Activated naive CD8-positive, alpha-beta T cell (primary cell): ENCODE measurements at regions not wholly inside any gene's neighbourhood (a gene's known extent, or its start where the extent isn't known, plus 50 kb on each side); places are given as distances from the start of the nearest gene placed in this dataset.

Experiments
- H3K27ac Mint-ChIP-seq: one replicate; pipeline ENCODE4 v1.8.0; 2021; ENCODE audit warnings: mixed read lengths
- H3K27me3 Mint-ChIP-seq: one replicate; pipeline ENCODE4 v1.8.0; 2021; ENCODE audit warnings: mixed read lengths
- H3K36me3 Mint-ChIP-seq: one replicate; pipeline ENCODE4 v1.8.0; 2021; ENCODE audit warnings: mixed read lengths
- H3K4me1 Mint-ChIP-seq: one replicate; pipeline ENCODE4 v1.8.0; 2021; ENCODE audit warnings: low read depth, mixed read lengths
- H3K4me3 Mint-ChIP-seq: one replicate; pipeline ENCODE4 v1.8.0; 2021; ENCODE audit warnings: mild to moderate bottlenecking, mixed read lengths
- H3K9me3 Mint-ChIP-seq: one replicate; pipeline ENCODE4 v1.8.0; 2021; ENCODE audit warnings: low read depth, mixed read lengths

GRCh38 chr4:170672381-170672965, 582.7 kb upstream of the AADAT start:
- Mint-ChIP-seq H3K4me1 (no peaks in the 10 kb centered on the region), H3K9me3 (peaks cover 6% of the 10 kb centered on the region), H3K36me3 (no peaks in the 10 kb centered on the region), H3K27me3 (no peaks in the 10 kb centered on the region), H3K4me3 (no peak overlapping the region), H3K27ac (no peak overlapping the region)

DNA sequence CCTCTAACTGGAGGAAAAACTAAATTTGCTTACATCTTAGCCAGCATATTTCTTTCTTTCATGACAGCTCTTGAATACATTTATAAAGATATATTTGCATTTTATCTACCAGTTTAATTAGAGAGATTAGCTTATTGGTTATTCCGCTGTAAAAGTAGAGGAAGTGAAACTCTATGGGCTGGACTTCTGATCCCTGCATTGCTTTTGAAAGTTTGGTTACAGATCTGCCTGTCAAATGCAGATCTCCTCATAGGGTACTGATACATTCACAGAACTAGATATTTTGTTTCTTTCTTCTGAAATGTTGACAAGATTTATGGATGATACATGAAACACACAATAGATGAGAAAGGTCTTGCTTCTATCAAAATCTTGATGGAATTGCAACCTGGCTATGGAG, 581.4 kb upstream of the AADAT start:
- Mint-ChIP-seq H3K9me3 (peaks cover 6% of the 10 kb centered on the region), H3K27ac (no peak overlapping the region), H3K4me3 (no peak overlapping the region), H3K4me1 (no peaks in the 10 kb centered on the region), H3K36me3 (no peaks in the 10 kb centered on the region), H3K27me3 (no peaks in the 10 kb centered on the region)

DNA sequence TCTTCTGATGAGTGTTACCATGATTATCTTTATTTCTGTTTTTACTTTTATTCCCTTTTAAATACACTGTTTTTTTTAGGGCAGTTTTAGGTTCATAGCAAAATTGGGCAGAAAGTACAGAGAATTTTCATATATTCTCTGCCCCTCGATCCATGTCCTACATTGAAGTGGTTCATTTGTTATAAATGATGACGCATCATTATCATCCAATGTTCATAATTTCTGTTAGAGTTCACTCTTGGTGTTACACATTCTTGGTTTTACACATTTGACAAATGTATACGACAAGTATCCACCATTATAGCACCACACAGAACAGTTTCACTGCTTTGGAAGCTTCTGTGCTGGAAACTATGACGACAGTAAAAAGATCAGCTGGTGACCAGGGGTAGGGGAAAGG, 578.1 kb upstream of the AADAT start:
- no peak overlapping the region for H3K4me3 Mint-ChIP-seq
- H3K36me3 Mint-ChIP-seq, result no peaks in the 10 kb centered on the region
- no peaks in the 10 kb centered on the region for H3K4me1 Mint-ChIP-seq
- H3K9me3 Mint-ChIP-seq, result no peaks in the 10 kb centered on the region
- H3K27ac Mint-ChIP-seq, result no peak overlapping the region
- H3K27me3 Mint-ChIP-seq, result no peaks in the 10 kb centered on the region

- H3K9me3 Mint-ChIP-seq, result no peaks in the 10 kb centered on the region
- H3K27me3 Mint-ChIP-seq, result no peaks in the 10 kb centered on the region
- H3K36me3 Mint-ChIP-seq, result no peaks in the 10 kb centered on the region
- no peak overlapping the region for H3K4me3 Mint-ChIP-seq
- H3K4me1 Mint-ChIP-seq, result no peaks in the 10 kb centered on the region
- no peak overlapping the region for H3K27ac Mint-ChIP-seq
These were observed 577.2 kb upstream of the AADAT start for GRCh38 chr4:170666909-170667308.

DNA sequence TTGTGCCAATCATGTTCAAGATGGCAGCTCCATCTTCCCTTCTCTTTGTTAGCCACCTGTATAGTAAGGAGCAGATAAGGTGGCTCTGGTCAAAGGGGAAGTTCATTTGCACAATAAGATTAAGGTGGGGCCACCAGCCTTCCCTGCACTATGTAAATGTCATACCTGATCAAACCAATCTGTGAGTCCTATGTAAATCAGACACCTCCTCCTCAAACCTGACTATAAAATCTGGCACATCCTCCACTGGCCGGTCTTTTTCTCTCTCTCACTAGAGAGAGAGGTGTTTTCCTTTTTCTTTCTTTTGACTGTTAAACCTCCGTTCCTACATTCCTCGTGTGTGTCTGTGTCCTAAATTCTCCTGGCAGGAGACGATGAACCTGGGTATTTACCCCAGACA, 572.5 kb upstream of the AADAT start:
- Mint-ChIP-seq H3K9me3 (no peaks in the 10 kb centered on the region), H3K4me3 (no peak overlapping the region), H3K4me1 (no peaks in the 10 kb centered on the region), H3K27ac (no peak overlapping the region), H3K36me3 (no peaks in the 10 kb centered on the region), H3K27me3 (no peaks in the 10 kb centered on the region)

GRCh38 chr4:170657761-170658160, 568.0 kb upstream of the AADAT start:
- Mint-ChIP-seq H3K4me3 (no peak overlapping the region), H3K9me3 (peaks cover 10% of the 10 kb centered on the region), H3K27ac (no peak overlapping the region), H3K4me1 (no peaks in the 10 kb centered on the region), H3K36me3 (no peaks in the 10 kb centered on the region), H3K27me3 (no peaks in the 10 kb centered on the region)

DNA sequence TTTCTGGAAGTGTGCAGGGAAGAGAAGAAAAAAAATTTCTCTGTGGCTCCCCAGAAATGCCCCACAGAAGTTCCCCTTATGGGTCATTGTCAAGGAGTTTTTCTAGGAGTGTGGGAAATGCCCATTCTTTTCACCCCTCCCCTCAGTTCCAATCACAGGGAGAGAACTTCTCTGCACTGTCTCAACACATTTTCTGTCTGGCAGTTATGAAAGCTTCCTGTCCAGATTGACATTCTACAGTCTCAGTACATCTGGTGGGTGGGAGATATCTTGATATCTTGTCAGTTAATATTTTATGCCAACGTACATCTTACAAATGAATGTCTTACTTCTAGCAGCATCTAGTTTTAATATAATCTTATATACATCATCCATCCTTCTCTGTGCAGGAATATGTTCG, 566.8 kb upstream of the AADAT start:
- Mint-ChIP-seq H3K4me1 (no peaks in the 10 kb centered on the region), H3K27me3 (no peaks in the 10 kb centered on the region)

GRCh38 chr4:170652571-170652970, 562.8 kb upstream of the AADAT start:
- H3K27me3 Mint-ChIP-seq, result no peaks in the 10 kb centered on the region
- no peak overlapping the region for H3K27ac Mint-ChIP-seq
- H3K36me3 Mint-ChIP-seq, result no peaks in the 10 kb centered on the region
- H3K9me3 Mint-ChIP-seq, result peaks cover 13% of the 10 kb centered on the region
- no peaks in the 10 kb centered on the region for H3K4me1 Mint-ChIP-seq
- no peak overlapping the region for H3K4me3 Mint-ChIP-seq

More for the DNA sequence above, 566.8 kb upstream of the AADAT start:
- H3K4me3 Mint-ChIP-seq, result no peak overlapping the region
- peaks cover 13% of the 10 kb centered on the region for H3K9me3 Mint-ChIP-seq
- H3K27ac Mint-ChIP-seq, result no peak overlapping the region
- H3K36me3 Mint-ChIP-seq, result no peaks in the 10 kb centered on the region

- Mint-ChIP-seq H3K27me3 (no peaks in the 10 kb centered on the region), H3K27ac (no peak overlapping the region), H3K4me3 (no peak overlapping the region), H3K36me3 (no peaks in the 10 kb centered on the region), H3K9me3 (peaks cover 13% of the 10 kb centered on the region), H3K4me1 (no peaks in the 10 kb centered on the region)
These were observed 562.0 kb upstream of the AADAT start for GRCh38 chr4:170651786-170652185.

- no peak overlapping the region for H3K4me3 Mint-ChIP-seq
- no peak overlapping the region for H3K27ac Mint-ChIP-seq
- peaks cover 31% of the 10 kb centered on the region for H3K9me3 Mint-ChIP-seq
- H3K27me3 Mint-ChIP-seq, result no peaks in the 10 kb centered on the region
- H3K4me1 Mint-ChIP-seq, result no peaks in the 10 kb centered on the region
- H3K36me3 Mint-ChIP-seq, result no peaks in the 10 kb centered on the region
These were observed 537.7 kb upstream of the AADAT start for GRCh38 chr4:170627418-170627817.

DNA sequence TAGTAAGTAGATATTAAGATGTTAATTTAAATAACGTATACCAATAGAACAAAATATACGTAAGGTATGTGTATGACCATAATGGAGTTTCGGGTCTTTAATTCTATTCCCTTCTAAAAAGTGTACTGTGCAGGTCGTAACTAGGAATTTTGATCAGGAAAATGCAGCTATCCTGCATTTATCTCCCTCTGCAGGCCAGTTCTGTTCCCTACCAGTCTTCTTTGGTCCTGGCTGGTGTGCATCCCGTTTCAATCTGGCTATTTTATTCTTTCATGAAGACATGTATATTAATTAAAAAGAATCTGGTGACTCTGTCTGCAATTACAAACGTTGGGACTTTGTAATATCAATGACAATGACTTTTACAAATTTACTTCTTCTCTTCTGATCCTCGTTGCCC, 534.1 kb upstream of the AADAT start:
- no peaks in the 10 kb centered on the region for H3K4me1 Mint-ChIP-seq
- H3K4me3 Mint-ChIP-seq, result no peak overlapping the region
- H3K9me3 Mint-ChIP-seq, result peaks cover 9% of the 10 kb centered on the region
- H3K27me3 Mint-ChIP-seq, result no peaks in the 10 kb centered on the region
- no peaks in the 10 kb centered on the region for H3K36me3 Mint-ChIP-seq
- no peak overlapping the region for H3K27ac Mint-ChIP-seq

DNA sequence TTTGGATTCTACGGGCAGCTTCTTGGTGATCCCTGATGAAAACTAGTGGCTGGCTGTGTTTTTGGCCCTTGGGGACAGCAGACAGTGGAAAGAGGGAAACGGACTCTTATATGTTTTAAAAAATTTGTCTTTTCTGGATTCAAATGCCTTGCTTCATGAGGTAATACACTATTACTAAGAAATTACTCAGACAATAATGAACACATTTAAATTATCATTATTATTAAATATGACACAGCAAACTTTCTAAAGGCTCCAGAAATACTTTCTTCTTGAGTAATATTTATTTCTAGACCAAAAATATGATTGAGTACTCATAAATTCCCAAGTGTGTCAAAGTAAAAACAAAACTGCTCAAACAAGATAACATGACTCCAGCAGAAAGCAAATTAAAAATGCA, 520.7 kb upstream of the AADAT start:
- Mint-ChIP-seq H3K4me3 (no peak overlapping the region), H3K27ac (no peak overlapping the region), H3K27me3 (no peaks in the 10 kb centered on the region), H3K4me1 (no peaks in the 10 kb centered on the region), H3K36me3 (no peaks in the 10 kb centered on the region), H3K9me3 (peaks cover under 1% of the 10 kb centered on the region)

GRCh38 chr4:170599894-170600293, 510.1 kb upstream of the AADAT start:
- Mint-ChIP-seq H3K4me3 (no peak overlapping the region), H3K36me3 (no peaks in the 10 kb centered on the region), H3K27ac (no peak overlapping the region), H3K9me3 (no peaks in the 10 kb centered on the region), H3K4me1 (no peaks in the 10 kb centered on the region), H3K27me3 (no peaks in the 10 kb centered on the region)

DNA sequence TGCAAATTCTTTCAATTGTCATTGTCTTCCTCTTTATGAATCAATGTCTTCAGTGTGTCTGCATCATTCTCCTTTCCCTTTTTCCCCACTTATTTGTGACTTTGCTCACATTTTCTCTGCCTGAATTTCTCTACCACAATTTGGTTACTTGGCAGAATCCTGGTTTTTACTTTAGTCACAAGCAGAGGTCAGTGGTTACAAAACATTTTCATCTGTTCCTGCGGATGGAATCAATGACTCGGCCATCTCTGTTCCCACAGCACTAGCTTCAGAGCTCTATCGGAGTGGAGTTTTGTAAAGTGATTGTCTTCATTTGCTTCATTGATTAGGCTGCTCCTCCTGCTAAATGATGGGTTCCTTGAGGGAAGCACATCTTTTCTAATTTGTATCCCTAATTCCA, 501.3 kb upstream of the AADAT start:
- H3K27ac Mint-ChIP-seq, result no peak overlapping the region
- no peaks in the 10 kb centered on the region for H3K36me3 Mint-ChIP-seq
- H3K4me3 Mint-ChIP-seq, result no peak overlapping the region
- H3K9me3 Mint-ChIP-seq, result peaks cover 15% of the 10 kb centered on the region
- no peaks in the 10 kb centered on the region for H3K4me1 Mint-ChIP-seq
- H3K27me3 Mint-ChIP-seq, result no peaks in the 10 kb centered on the region

DNA sequence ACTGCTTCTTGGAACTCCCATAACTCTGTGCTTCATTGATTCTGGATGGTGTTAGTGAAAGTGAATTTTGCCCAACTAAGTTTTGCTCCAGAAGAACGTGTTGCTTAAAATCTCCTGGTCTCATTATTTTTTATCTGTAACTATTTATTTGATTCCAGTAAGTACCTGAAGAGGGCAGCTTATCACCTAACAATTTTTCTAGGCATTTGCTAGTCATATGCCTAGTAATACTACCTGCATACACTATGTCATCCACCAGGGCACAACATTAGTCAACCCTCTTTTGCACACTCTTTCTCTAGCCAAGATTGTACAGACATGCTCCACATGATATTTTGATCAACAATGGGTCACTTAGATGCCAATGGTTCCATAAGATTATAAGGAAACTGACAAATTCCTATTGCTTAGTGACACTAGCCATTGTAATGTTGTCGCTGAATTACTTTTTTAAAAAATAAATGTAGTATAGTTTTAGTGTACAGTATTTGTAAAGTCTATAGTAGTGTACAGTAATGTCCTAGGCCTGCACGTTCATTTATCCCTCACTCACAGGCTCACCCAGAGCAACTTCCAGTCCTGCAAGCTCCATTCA, 499.9 kb upstream of the AADAT start:
- Mint-ChIP-seq H3K9me3 (peaks cover 15% of the 10 kb centered on the region), H3K27ac (no peak overlapping the region), H3K36me3 (no peaks in the 10 kb centered on the region), H3K4me1 (no peaks in the 10 kb centered on the region), H3K27me3 (no peaks in the 10 kb centered on the region), H3K4me3 (no peak overlapping the region)

GRCh38 chr4:170581969-170582368, 492.2 kb upstream of the AADAT start:
- Mint-ChIP-seq H3K36me3 (no peaks in the 10 kb centered on the region), H3K27ac (no peak overlapping the region), H3K27me3 (no peaks in the 10 kb centered on the region), H3K9me3 (peaks cover 21% of the 10 kb centered on the region), H3K4me1 (no peaks in the 10 kb centered on the region), H3K4me3 (no peak overlapping the region)
